B cell (primary cell): ENCODE measurements at regions not wholly inside any gene's neighbourhood (a gene's known extent, or its start where the extent isn't known, plus 50 kb on each side); places are given as distances from the start of the nearest gene placed in this dataset.

Experiments used
- ATAC-seq: fragments of 200-7000 bp; cut with Tn5 transposase; one replicate; pipeline ENCODE4 v1.10.0; 2021; ENCODE audit warnings: low read depth, mild to moderate bottlenecking, moderate number of reproducible peaks, moderate library complexity
- CTCF ChIA-PET: fragments of 350-600 bp; sonication (Branson Sonifier 250); formaldehyde crosslinking; loops from one replicate; lab custom pipeline; 2021; ENCODE audit warnings: antibody characterized with exemption, inconsistent platforms; lab: Charles Lee
- POLR2A ChIA-PET: fragments of 350-600 bp; sonication (Branson Sonifier 250); formaldehyde crosslinking; loops from one replicate; lab custom pipeline; 2021; ENCODE audit warnings: antibody characterized with exemption; lab: Charles Lee
- DNase-seq: peaks from one replicate; pipeline ENCODE4 v3.0.0; 2013
- H2AFZ ChIP-seq: 2 replicates; pipeline ENCODE4 v1.6.1; 2012; ENCODE audit warnings: mild to moderate bottlenecking, low read depth, low read length; ENCODE audit not compliant: insufficient read depth, poor library complexity, severe bottlenecking
- H3K27ac ChIP-seq, 2 donors: 1 replicate in 1 of 2; 2 replicates in 1 of 2; pipeline ENCODE4 v1.5.1; 2012 to 2013; ENCODE audit warnings: low read length in 2 of 2, mild to moderate bottlenecking in 2 of 2, moderate library complexity in 1 of 2
- H3K27me3 ChIP-seq, 4 experiments: fragments of 200-600 bp in 1 of 4; sonication (generic) in 1 of 4; replicated peaks in 1 of 4; 1 replicate in 2 of 4; 2 replicates in 2 of 4; pipeline versions ENCODE4 v1.6.1 to v1.7.0; 2013 to 2016; ENCODE audit warnings: low read length in 3 of 4, mild to moderate bottlenecking in 2 of 4, mixed read lengths in 1 of 4, moderate library complexity in 1 of 4; ENCODE audit not compliant: insufficient read depth in 4 of 4, control insufficient read depth in 3 of 4; ENCODE audit errors: control extremely low read depth in 1 of 4
- H3K36me3 ChIP-seq, 2 experiments: replicated peaks in 1 of 2; 1 replicate in 1 of 2; 2 replicates in 1 of 2; pipeline versions ENCODE4 v1.6.1 to v1.7.1; 2013; ENCODE audit warnings: low read length in 1 of 2; ENCODE audit not compliant: insufficient read depth in 2 of 2, control insufficient read depth in 1 of 2; ENCODE audit errors: control extremely low read depth in 1 of 2, extremely low read depth in 1 of 2
- H3K4me1 ChIP-seq, 2 donors: fragments of 200-600 bp in 1 of 2; sonication (generic) in 1 of 2; 1 replicate in 1 of 2; 2 replicates in 1 of 2; pipeline versions ENCODE4 v1.5.1 to v1.6.1; 2013 to 2017; ENCODE audit warnings: low read length in 2 of 2; ENCODE audit not compliant: control insufficient read depth in 2 of 2, insufficient read depth in 2 of 2
- H3K4me2 ChIP-seq: replicated peaks from 2 replicates; pipeline ENCODE3; 2012; ENCODE audit warnings: mild to moderate bottlenecking, low read depth, low read length; ENCODE audit not compliant: poor library complexity, severe bottlenecking
- H3K4me3 ChIP-seq, 5 experiments: fragments of 200-600 bp in 1 of 5; sonication (generic) in 1 of 5; 1 replicate in 3 of 5; 2 replicates in 2 of 5; pipeline versions ENCODE4 v1.5.1 to v1.7.0; 2011 to 2016; ENCODE audit warnings: low read length in 4 of 5, mild to moderate bottlenecking in 4 of 5, low read depth in 2 of 5, control low read depth in 1 of 5, moderate library complexity in 1 of 5; ENCODE audit not compliant: insufficient read depth in 1 of 5; ENCODE audit errors: control extremely low read depth in 1 of 5, extremely low read depth in 1 of 5
- H3K79me2 ChIP-seq: fragments of 200-600 bp; sonication (generic); one replicate; pipeline ENCODE4 v1.6.0; 2016; ENCODE audit warnings: low read length; ENCODE audit not compliant: control insufficient read depth, insufficient read depth
- H3K9ac ChIP-seq: fragments of 200-600 bp; sonication (generic); 2 replicates; pipeline ENCODE4 v1.6.1; 2017; ENCODE audit warnings: mild to moderate bottlenecking, low read length, moderate library complexity
- H3K9me3 ChIP-seq, 3 donors: one replicate each; pipeline versions ENCODE4 v1.6.1 to v1.7.1; 2013; ENCODE audit warnings: low read length in 2 of 3; ENCODE audit not compliant: control insufficient read depth in 2 of 3, insufficient read depth in 1 of 3; ENCODE audit errors: control extremely low read depth in 1 of 3
- H4K20me1 ChIP-seq: 2 replicates; pipeline ENCODE4 v1.6.0; 2012; ENCODE audit warnings: mild to moderate bottlenecking, low read length; ENCODE audit not compliant: insufficient read depth, control insufficient read depth, poor library complexity, severe bottlenecking
- H3K27ac Mint-ChIP-seq: one replicate; pipeline ENCODE4 v1.8.0; 2021; ENCODE audit warnings: mixed read lengths
- H3K27me3 Mint-ChIP-seq: one replicate; pipeline ENCODE4 v1.8.0; 2021; ENCODE audit warnings: mixed read lengths
- H3K4me1 Mint-ChIP-seq: one replicate; pipeline ENCODE4 v1.8.0; 2021; ENCODE audit warnings: mixed read lengths
- H3K4me3 Mint-ChIP-seq: one replicate; pipeline ENCODE4 v1.8.0; 2021; ENCODE audit warnings: mixed read lengths
- H3K9me3 Mint-ChIP-seq: one replicate; pipeline ENCODE4 v1.8.0; 2022; ENCODE audit warnings: mixed read lengths; ENCODE audit not compliant: insufficient read depth
- CTCF ChIP-seq: fragments of 200-600 bp; IDR thresholded peaks from one replicate; pipeline ENCODE4 v1.8.0; 2022; ENCODE audit warnings: antibody characterized with exemption, mild to moderate bottlenecking
- EZH2 ChIP-seq: IDR thresholded peaks from 2 replicates; pipeline ENCODE4 v1.6.1; 2012; ENCODE audit warnings: borderline replicate concordance, low read depth, mild to moderate bottlenecking, moderate library complexity, low read length; ENCODE audit not compliant: insufficient read depth, poor library complexity, severe bottlenecking
- WGBS: methylation state at CpG from one replicate; pipeline ENCODE4 v1.1.5; 2013; ENCODE audit warnings: missing lambda C conversion rate; ENCODE audit not compliant: insufficient coverage; 5-methylcytosine and 5-hydroxymethylcytosine counted together
- intact Hi-C: fragments of 100-400 bp; cut with micrococcal nuclease; formaldehyde crosslinking; loops from one replicate; pipeline ENCODE4 v1.10.0; 2022

- Histone ChIP-seq H3K79me2 (no peaks in the 10 kb centered on the region), H3K36me3 (no peaks in the 10 kb centered on the region), H3K4me3 (no peak overlapping the region), H3K27ac (no peak overlapping the region), H3K9ac (no peak overlapping the region), H2AFZ (no peak overlapping the region), H3K4me1 (no peaks in the 10 kb centered on the region), H3K4me2 (no peak overlapping the region), H4K20me1 (no peaks in the 10 kb centered on the region), H3K27me3 (no peaks in the 10 kb centered on the region), H3K9me3 (peaks cover 0 to 3% (median 3%) of the 10 kb centered on the region in 3 donors)
- ChIA-PET CTCF (no interaction called here), POLR2A (no interaction called here)
- WGBS = no CpG with 5 or more reads among the region's 2 CpGs
- ATAC-seq = no peak
- Mint-ChIP-seq H3K9me3 (peaks cover 5% of the 10 kb centered on the region), H3K27ac (no peak overlapping the region), H3K4me3 (no peak overlapping the region), H3K4me1 (no peaks in the 10 kb centered on the region), H3K27me3 (no peaks in the 10 kb centered on the region)
- intact Hi-C loops = no loop called here
- no peak for DNase-seq
- no peak for TF ChIP-seq EZH2
- no peak for TF ChIP-seq CTCF
These were observed 158.8 kb upstream of the SP8 start for GRCh38 chr7:20945451-20945850.

GRCh38 chr7:20952916-20953315 lies 166.2 kb upstream of the SP8 start:
- H3K4me1 Mint-ChIP-seq = no peaks in the 10 kb centered on the region
- H3K9ac ChIP-seq = no peak overlapping the region
- ATAC-seq (no peak), DNase-seq (no peak)
- no peak overlapping the region for H3K4me2 ChIP-seq
- no peak overlapping the region for H3K27ac Mint-ChIP-seq
- no peak for TF ChIP-seq EZH2
- no peak for TF ChIP-seq CTCF
- no peaks in the 10 kb centered on the region for H3K79me2 ChIP-seq
- no peak overlapping the region for H3K27ac ChIP-seq
- H3K27me3 ChIP-seq = no peaks in the 10 kb centered on the region
- H4K20me1 ChIP-seq = no peaks in the 10 kb centered on the region
- H3K4me1 ChIP-seq = no peaks in the 10 kb centered on the region
- peaks cover 0 to 3% (median 0%) of the 10 kb centered on the region in 3 donors for H3K9me3 ChIP-seq
- no peak overlapping the region for H2AFZ ChIP-seq
- ChIA-PET POLR2A (no interaction called here), CTCF (no interaction called here)
- H3K36me3 ChIP-seq = no peaks in the 10 kb centered on the region
- no peaks in the 10 kb centered on the region for H3K9me3 Mint-ChIP-seq
- no peak overlapping the region for H3K4me3 ChIP-seq
- no peaks in the 10 kb centered on the region for H3K27me3 Mint-ChIP-seq
- WGBS = 100% methylated on average over 2 of the region's 3 CpGs
- intact Hi-C loops = no loop called here
- no peak overlapping the region for H3K4me3 Mint-ChIP-seq
